Mucosa of rectum (tissue), 2 donors: ENCODE measurements at regions not wholly inside any gene's neighbourhood (a gene's known extent, or its start where the extent isn't known, plus 50 kb on each side); places are given as distances from the start of the nearest gene placed in this dataset.
"Not testable (repeated sequence)": the region's sequence is repeated elsewhere in the genome, so short reads cannot be mapped to it uniquely, and the experiment has no call there.

Experiments
- H3K27ac ChIP-seq, 2 donors: one replicate each; pipeline ENCODE4 v1.7.0; 2013; ENCODE audit warnings: inconsistent platforms in 2 of 2, low read depth in 2 of 2, low read length in 2 of 2
- H3K27me3 ChIP-seq, 2 donors: one replicate each; pipeline ENCODE4 v1.7.0; 2013; ENCODE audit warnings: low read length in 2 of 2; ENCODE audit not compliant: control insufficient read depth in 2 of 2, insufficient read depth in 2 of 2
- H3K36me3 ChIP-seq, 2 donors: one replicate each; pipeline ENCODE4 v1.7.0; 2013; ENCODE audit warnings: low read length in 2 of 2; ENCODE audit not compliant: control insufficient read depth in 2 of 2, insufficient read depth in 2 of 2
- H3K4me1 ChIP-seq, 2 donors: one replicate each; pipeline ENCODE4 v1.7.0; 2013; ENCODE audit warnings: low read length in 2 of 2, mild to moderate bottlenecking in 1 of 2; ENCODE audit not compliant: control insufficient read depth in 2 of 2, insufficient read depth in 2 of 2
- H3K4me3 ChIP-seq, 2 donors: one replicate each; pipeline ENCODE4 v1.7.0; 2013; ENCODE audit warnings: low read length in 2 of 2
- H3K9ac ChIP-seq, 2 donors: one replicate each; pipeline ENCODE4 v1.7.0; 2013; ENCODE audit warnings: low read length in 2 of 2, low read depth in 1 of 2, mild to moderate bottlenecking in 1 of 2
- H3K9me3 ChIP-seq, 2 donors: one replicate each; pipeline ENCODE4 v1.7.0; 2013; ENCODE audit warnings: low read length in 2 of 2; ENCODE audit not compliant: control insufficient read depth in 2 of 2
- donor health status: healthy.
- donor health status: Normal muscosa, but diverticular disease.

DNA sequence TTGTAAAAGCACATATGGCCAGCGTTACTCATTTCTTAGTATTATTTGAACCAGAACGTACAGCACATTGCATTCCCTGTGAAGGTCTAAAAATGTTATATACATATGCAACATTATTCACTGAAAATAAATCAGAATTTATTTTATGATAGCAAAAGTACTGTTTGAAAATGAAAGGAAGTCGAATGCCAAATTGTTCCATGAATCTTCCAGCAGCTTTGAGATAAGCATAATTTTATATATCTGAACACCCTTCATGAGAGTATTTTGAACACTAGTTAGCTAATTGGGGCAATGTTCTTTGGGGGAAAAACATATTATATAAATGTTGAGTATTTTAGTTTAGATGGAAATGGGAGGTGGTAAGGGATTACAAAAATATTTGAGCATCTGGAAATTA is 300.7 kb upstream of the SYT1 start:
- Histone ChIP-seq H3K4me1 (no peaks in the 10 kb centered on the region), H3K4me3 (no peak overlapping the region), H3K27me3 (no peaks in the 10 kb centered on the region), H3K9ac (no peak overlapping the region), H3K36me3 (no peaks in the 10 kb centered on the region), H3K27ac (no peak overlapping the region), H3K9me3 (no peaks in the 10 kb centered on the region)

DNA sequence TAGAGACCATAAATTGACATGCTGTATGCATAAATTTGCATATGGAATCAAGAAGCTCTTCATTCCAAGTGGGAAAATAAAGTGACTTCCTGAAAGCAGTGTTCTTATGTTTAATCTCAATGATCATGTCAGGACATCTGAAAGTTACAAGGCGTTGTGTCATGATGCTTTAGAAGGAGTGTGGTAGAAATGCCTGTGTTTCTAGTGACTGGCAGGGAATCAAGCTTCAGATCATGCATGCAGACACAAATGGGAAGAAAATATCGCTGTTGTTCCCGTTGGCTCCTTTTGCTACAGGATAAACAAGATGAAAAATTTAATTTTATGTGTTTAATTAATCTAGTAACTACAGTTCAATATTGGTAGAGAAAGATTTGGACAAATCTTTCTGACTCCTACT is 298.1 kb upstream of the SYT1 start:
- Histone ChIP-seq H3K9ac (no peak overlapping the region), H3K27ac (no peak overlapping the region), H3K36me3 (no peaks in the 10 kb centered on the region), H3K4me1 (no peaks in the 10 kb centered on the region), H3K27me3 (no peaks in the 10 kb centered on the region), H3K4me3 (no peak overlapping the region), H3K9me3 (no peaks in the 10 kb centered on the region)

DNA sequence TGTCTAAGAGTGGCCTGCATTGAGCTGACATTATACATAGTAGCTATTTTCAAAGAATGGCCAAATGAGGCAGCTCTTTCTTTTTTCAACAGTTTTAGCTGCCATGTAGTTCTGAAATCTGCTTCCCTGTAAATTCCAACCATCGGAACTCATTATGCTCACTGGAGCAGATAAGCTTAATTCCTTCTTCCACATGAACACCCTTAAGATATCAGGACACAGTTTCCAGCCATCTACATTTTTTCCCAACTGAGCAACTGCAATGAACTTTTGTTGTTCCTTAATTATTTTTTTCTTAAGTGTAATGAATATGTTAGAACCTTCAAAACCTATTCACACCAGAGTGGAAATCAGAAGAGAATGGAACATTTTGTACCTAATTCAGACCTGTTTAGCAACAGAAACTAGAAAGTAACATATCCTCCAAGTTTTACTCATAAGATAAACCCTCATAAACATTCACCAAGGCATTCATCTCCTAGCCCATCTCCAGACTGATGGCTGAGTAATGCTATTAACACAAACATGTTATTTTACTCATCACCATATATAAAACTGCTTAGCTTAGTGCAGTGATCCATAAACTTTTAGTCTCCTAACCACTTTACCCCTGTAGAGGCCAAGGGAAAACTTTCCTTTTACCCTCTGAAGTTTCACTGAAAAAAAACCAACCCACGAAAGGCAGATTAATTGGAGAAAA is 296.1 kb upstream of the SYT1 start:
- H3K9ac ChIP-seq: no peak overlapping the region
- no peaks in the 10 kb centered on the region for H3K36me3 ChIP-seq
- H3K9me3 ChIP-seq: no peaks in the 10 kb centered on the region
- no peaks in the 10 kb centered on the region for H3K4me1 ChIP-seq
- H3K4me3 ChIP-seq: no peak overlapping the region
- no peak overlapping the region for H3K27ac ChIP-seq
- no peaks in the 10 kb centered on the region for H3K27me3 ChIP-seq

DNA sequence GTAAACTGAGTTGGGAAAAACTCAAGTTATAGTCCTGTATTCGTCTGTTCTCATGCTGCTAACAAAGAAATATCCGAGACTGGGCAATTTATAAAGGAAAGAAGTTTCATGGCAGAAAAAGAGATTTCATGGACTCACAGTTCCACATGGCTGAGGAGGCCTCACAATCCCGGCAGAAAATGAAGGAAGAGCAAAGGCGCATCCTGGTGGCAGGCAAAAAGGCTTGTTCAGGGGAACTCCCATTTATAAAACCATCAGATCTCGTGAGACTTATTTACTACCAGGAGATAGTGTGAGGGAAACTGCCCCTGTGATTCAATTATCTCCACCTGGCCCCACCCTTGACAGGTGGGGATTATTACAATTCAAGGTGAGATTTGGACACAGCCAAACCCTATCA is 292.6 kb upstream of the SYT1 start:
- Histone ChIP-seq H3K36me3 (no peaks in the 10 kb centered on the region), H3K4me1 (no peaks in the 10 kb centered on the region), H3K9ac (no peak overlapping the region), H3K27ac (no peak overlapping the region), H3K4me3 (no peak overlapping the region), H3K9me3 (no peaks in the 10 kb centered on the region), H3K27me3 (no peaks in the 10 kb centered on the region)

DNA sequence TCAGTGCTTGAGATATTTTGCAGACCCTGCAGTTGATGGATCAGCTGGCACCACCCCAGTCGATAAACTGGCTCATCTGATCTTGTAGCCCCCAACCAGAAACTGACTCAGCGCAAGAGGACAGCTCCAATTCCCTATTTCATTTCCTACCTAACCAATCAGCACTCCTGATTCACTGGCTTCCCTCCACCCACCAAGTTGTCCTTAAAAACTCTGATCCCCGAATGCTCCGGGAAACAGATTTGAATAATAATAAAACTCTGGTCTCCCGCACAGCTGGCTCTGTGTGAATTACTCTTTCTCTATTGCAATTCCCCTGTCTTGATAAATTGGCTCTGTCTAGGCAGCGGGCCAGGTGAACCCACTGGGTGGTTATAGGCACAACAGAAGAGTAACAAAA is 289.4 kb upstream of the SYT1 start:
- not testable (repeated sequence) for H3K36me3 ChIP-seq, H3K9me3 ChIP-seq, H3K27ac ChIP-seq, H3K27me3 ChIP-seq, H3K4me1 ChIP-seq, H3K9ac ChIP-seq, H3K4me3 ChIP-seq

GRCh38 chr12:78579846-78580245 is 284.7 kb upstream of the SYT1 start:
- H3K4me3 ChIP-seq: no peak overlapping the region
- no peak overlapping the region for H3K27ac ChIP-seq
- no peaks in the 10 kb centered on the region for H3K9me3 ChIP-seq
- no peaks in the 10 kb centered on the region for H3K36me3 ChIP-seq
- H3K4me1 ChIP-seq: no peaks in the 10 kb centered on the region
- no peaks in the 10 kb centered on the region for H3K27me3 ChIP-seq
- H3K9ac ChIP-seq: no peak overlapping the region

DNA sequence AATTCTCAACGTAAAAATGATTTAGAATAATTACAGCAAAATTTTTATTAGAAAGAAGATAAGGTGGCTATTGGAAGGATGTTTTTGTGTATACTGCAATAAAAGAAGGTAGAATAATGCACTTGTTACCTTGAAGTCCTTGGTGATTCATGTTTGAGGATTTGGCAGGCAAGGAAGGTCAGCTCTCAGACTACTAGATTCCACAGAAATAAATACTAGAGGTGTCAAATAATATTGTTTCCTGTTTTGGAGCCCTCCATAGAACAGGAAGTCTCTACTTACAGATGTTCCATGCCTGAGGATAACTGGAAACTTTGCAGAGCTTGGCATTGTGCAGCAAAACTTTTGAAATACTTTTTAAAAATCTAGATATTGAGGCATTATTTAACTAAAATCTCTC is 284.3 kb upstream of the SYT1 start:
- no peaks in the 10 kb centered on the region for H3K36me3 ChIP-seq
- H3K4me3 ChIP-seq: no peak overlapping the region
- H3K9ac ChIP-seq: no peak overlapping the region
- no peaks in the 10 kb centered on the region for H3K27me3 ChIP-seq
- H3K4me1 ChIP-seq: no peaks in the 10 kb centered on the region
- no peak overlapping the region for H3K27ac ChIP-seq
- H3K9me3 ChIP-seq: no peaks in the 10 kb centered on the region

DNA sequence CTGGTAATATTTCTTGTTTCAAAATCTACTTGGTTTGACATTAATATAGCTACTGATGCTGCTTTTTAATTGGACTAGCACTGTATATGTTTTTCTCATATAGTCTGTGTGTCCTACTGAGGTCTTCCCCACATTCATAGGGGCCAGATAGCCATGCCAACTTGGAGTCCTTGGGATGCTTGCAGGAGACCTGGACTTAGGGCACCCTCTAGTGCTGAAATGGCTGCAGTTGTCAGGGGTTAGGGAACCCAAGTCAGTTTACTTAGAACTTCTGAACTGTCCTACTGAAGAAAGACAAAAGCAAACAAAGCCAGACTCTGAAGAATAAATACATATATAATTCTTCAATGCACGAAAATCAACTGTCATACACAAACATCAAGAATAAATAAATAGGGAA is 279.9 kb upstream of the SYT1 start:
- Histone ChIP-seq H3K36me3 (no peaks in the 10 kb centered on the region), H3K4me1 (no peaks in the 10 kb centered on the region), H3K9ac (no peak overlapping the region), H3K27ac (no peak overlapping the region), H3K27me3 (no peaks in the 10 kb centered on the region), H3K9me3 (peaks cover 0 to 4% of the 10 kb centered on the region in 2 donors), H3K4me3 (no peak overlapping the region)

DNA sequence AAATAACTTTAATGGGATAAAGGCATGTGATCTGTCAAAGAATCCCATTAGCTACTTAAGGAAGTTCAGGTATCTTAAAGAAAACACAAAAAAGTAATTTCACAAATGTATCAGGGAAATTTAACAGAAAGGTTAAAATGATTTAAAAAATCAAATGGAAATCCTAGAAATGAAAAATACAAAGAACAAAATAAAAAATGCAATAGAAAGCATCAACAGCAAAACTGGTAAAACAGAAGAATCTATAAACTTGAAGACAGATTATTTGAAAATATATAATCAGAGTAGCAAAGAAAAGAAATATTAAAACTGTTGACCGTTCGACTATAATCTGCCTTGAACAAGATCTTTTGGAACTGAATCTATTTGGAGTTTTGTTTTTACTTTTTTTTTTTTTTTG is 279.4 kb upstream of the SYT1 start:
- Histone ChIP-seq H3K27me3 (no peaks in the 10 kb centered on the region), H3K4me1 (no peaks in the 10 kb centered on the region), H3K4me3 (no peak overlapping the region), H3K9me3 (peaks cover 0 to 4% of the 10 kb centered on the region in 2 donors), H3K36me3 (no peaks in the 10 kb centered on the region), H3K9ac (no peak overlapping the region), H3K27ac (no peak overlapping the region)

- peaks cover 0 to 4% of the 10 kb centered on the region in 2 donors for H3K9me3 ChIP-seq
- H3K27ac ChIP-seq: no peak overlapping the region
- H3K9ac ChIP-seq: no peak overlapping the region
- H3K4me1 ChIP-seq: no peaks in the 10 kb centered on the region
- no peak overlapping the region for H3K4me3 ChIP-seq
- H3K36me3 ChIP-seq: no peaks in the 10 kb centered on the region
- no peaks in the 10 kb centered on the region for H3K27me3 ChIP-seq
Measured at GRCh38 chr12:78586790-78587189, 277.8 kb upstream of the SYT1 start.

GRCh38 chr12:78599366-78599765 is 265.2 kb upstream of the SYT1 start:
- H3K9me3 ChIP-seq: no peaks in the 10 kb centered on the region

More at GRCh38 chr12:78599366-78599765, 265.2 kb upstream of the SYT1 start:
- Histone ChIP-seq H3K4me3 (no peak overlapping the region), H3K4me1 (no peaks in the 10 kb centered on the region), H3K27me3 (no peaks in the 10 kb centered on the region), H3K27ac (no peak overlapping the region), H3K36me3 (no peaks in the 10 kb centered on the region), H3K9ac (no peak overlapping the region)
